ENCODE measurements at regions not wholly inside any gene's neighbourhood (a gene's known extent, or its start where the extent isn't known, plus 50 kb on each side); places are given as distances from the start of the nearest gene placed in this dataset.

- intact Hi-C loops (cut with DNase I): no loop called here
- DNase-seq (no peak), ATAC-seq (no peak)
- no peaks in the 10 kb centered on the region for H3K4me1 ChIP-seq
- H3K36me3 ChIP-seq: no peaks in the 10 kb centered on the region
- peaks cover 0 to 8% (median 0%) of the 10 kb centered on the region in 7 donors for H3K27me3 ChIP-seq
- peaks cover 0 to 5% (median 0%) of the 10 kb centered on the region in 11 donors for H3K9me3 ChIP-seq
- H3K4me3 ChIP-seq: no peak overlapping the region
- no peak overlapping the region for H3K27ac ChIP-seq
- WGBS, 2 donors: 78 to 79% methylated on average over 4 of the region's 4 CpGs
- no peak for TF ChIP-seq CTCF (IDR thresholded peaks at IDR 0.05)
Observed at GRCh38 chr15:93771196-93772030, 459.9 kb upstream of the MCTP2 start.

GRCh38 chr15:93770788-93771187, 460.6 kb upstream of the MCTP2 start:
- Histone ChIP-seq H3K4me3 (no peak overlapping the region), H3K9me3 (peaks cover 0 to 5% (median 0%) of the 10 kb centered on the region in 11 donors), H3K36me3 (no peaks in the 10 kb centered on the region), H3K27me3 (peaks cover 0 to 8% (median 0%) of the 10 kb centered on the region in 7 donors), H3K4me1 (no peaks in the 10 kb centered on the region), H3K27ac (no peak overlapping the region)
- 42 to 43% methylated on average over 1 of the region's 1 CpG for WGBS, 2 donors
- intact Hi-C loops (cut with DNase I): no loop called here
- ATAC-seq (no peak), DNase-seq (no peak)
- TF ChIP-seq CTCF (IDR thresholded peaks at IDR 0.05): no peak

GRCh38 chr15:93762036-93762435, 469.3 kb upstream of the MCTP2 start:
- TF ChIP-seq CTCF (IDR thresholded peaks at IDR 0.05): no peak
- intact Hi-C loops (cut with DNase I): no loop called here
- peaks cover 0 to 7% (median 0%) of the 10 kb centered on the region in 11 donors for H3K9me3 ChIP-seq
- no peaks in the 10 kb centered on the region for H3K4me1 ChIP-seq
- H3K27ac ChIP-seq: no peak overlapping the region
- no peaks in the 10 kb centered on the region for H3K36me3 ChIP-seq
- DNase-seq (no peak), ATAC-seq (no peak)
- WGBS, 2 donors: 81 to 86% methylated on average over 3 of the region's 3 CpGs
- no peaks in the 10 kb centered on the region for H3K27me3 ChIP-seq
- H3K4me3 ChIP-seq: no peak overlapping the region

- peaks cover 0 to 24% (median 0%) of the 10 kb centered on the region in 11 donors for H3K9me3 ChIP-seq
- H3K27ac ChIP-seq: no peak overlapping the region
- intact Hi-C loops (cut with DNase I): no loop called here
- H3K4me1 ChIP-seq: no peaks in the 10 kb centered on the region
- no peak for TF ChIP-seq CTCF (IDR thresholded peaks at IDR 0.05)
- no peaks in the 10 kb centered on the region for H3K27me3 ChIP-seq
- no peak overlapping the region for H3K4me3 ChIP-seq
- ATAC-seq (no peak), DNase-seq (no peak)
- WGBS, 2 donors: 72 to 81% methylated on average over 3 of the region's 3 CpGs
- H3K36me3 ChIP-seq: no peaks in the 10 kb centered on the region
Observed at GRCh38 chr15:93759629-93760028, 471.7 kb upstream of the MCTP2 start.

Measured in heart right ventricle (tissue), 16 donors.